ENCODE measurements at regions not wholly inside any gene's neighbourhood (a gene's known extent, or its start where the extent isn't known, plus 50 kb on each side); places are given as distances from the start of the nearest gene placed in this dataset.

- TF ChIP-seq CTCF (IDR thresholded peaks at IDR 0.05) (no peak), TCF7L2 (IDR thresholded peaks at IDR 0.05; ENCODE audit: low read depth, low read length) (no peak), POLR2AphosphoS5 (IDR thresholded peaks at IDR 0.05; ENCODE audit: low read depth, low read length) (no peak), SIN3A (IDR thresholded peaks at IDR 0.05; ENCODE audit: borderline replicate concordance, insufficient read depth, low read depth, low read length) (no peak)
Measured at GRCh38 chr11:115078461-115079438, 400.4 kb downstream of the NXPE2 start.

All from Panc1 (cell line).